ENCODE measurements at regions not wholly inside any gene's neighbourhood (a gene's known extent, or its start where the extent isn't known, plus 50 kb on each side); places are given as distances from the start of the nearest gene placed in this dataset.
A peak's percentile ranks its signal among the peaks of the same experiment; 100 is the strongest.

GRCh38 chr6:6885521-6886170, 222.1 kb upstream of the RREB1 start (continued):
- TF ChIP-seq, protein P1, sequence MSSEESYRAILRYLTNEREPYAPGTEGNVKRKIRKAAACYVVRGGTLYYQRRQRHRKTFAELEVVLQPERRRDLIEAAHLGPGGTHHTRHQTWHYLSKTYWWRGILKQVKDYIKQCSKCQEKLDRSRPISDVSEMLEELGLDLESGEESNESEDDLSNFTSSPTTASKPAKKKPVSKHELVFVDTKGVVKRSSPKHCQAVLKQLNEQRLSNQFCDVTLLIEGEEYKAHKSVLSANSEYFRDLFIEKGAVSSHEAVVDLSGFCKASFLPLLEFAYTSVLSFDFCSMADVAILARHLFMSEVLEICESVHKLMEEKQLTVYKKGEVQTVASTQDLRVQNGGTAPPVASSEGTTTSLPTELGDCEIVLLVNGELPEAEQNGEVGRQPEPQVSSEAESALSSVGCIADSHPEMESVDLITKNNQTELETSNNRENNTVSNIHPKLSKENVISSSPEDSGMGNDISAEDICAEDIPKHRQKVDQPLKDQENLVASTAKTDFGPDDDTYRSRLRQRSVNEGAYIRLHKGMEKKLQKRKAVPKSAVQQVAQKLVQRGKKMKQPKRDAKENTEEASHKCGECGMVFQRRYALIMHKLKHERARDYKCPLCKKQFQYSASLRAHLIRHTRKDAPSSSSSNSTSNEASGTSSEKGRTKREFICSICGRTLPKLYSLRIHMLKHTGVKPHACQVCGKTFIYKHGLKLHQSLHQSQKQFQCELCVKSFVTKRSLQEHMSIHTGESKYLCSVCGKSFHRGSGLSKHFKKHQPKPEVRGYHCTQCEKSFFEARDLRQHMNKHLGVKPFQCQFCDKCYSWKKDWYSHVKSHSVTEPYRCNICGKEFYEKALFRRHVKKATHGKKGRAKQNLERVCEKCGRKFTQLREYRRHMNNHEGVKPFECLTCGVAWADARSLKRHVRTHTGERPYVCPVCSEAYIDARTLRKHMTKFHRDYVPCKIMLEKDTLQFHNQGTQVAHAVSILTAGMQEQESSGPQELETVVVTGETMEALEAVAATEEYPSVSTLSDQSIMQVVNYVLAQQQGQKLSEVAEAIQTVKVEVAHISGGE (CRISPR knock-in tag; IDR thresholded peaks at IDR 0.05): 0 out of 6 replicates have a peak, but pooled peaks of 1 of the 3 experiments have one; percentile 9
- TF ChIP-seq TAL1 (IDR thresholded peaks at IDR 0.05) (no peak), MCM2 (IDR thresholded peaks at IDR 0.05; ENCODE audit: low read depth) (no peak), FOXP1 (CRISPR knock-in tag; IDR thresholded peaks at IDR 0.05) (peak; percentile 74; the same call in 1 of the 2 replicates), CXXC5 (CRISPR knock-in tag; IDR thresholded peaks at IDR 0.05) (peak; percentile 76), TAF1 (IDR thresholded peaks at IDR 0.05; ENCODE audit: control insufficient read depth, extremely low read depth, insufficient read depth, low read length, severe bottlenecking) (no peak), CREB3 (tag; conservative IDR thresholded peaks at IDR 0.05; ENCODE audit: low read depth) (no peak; the same call in 1 of the 2 replicates), ZNF76 (CRISPR knock-in tag; IDR thresholded peaks at IDR 0.05; ENCODE audit: borderline replicate concordance) (peak; percentile 75; the same call in 1 of the 2 replicates), PURB (CRISPR knock-in tag; IDR thresholded peaks at IDR 0.05; ENCODE audit: low read depth) (no peak), HINFP (tag; conservative IDR thresholded peaks at IDR 0.05; ENCODE audit: low read depth) (0 out of 2 replicates have a peak, but pooled peaks have one; percentile 25), FOXJ3 (CRISPR knock-in tag; IDR thresholded peaks at IDR 0.05) (no peak), RHOXF2B (CRISPR knock-in tag; conservative IDR thresholded peaks at IDR 0.05) (0 out of 2 replicates have a peak, but pooled peaks have one; percentile 75), ZNF696 (CRISPR knock-in tag; conservative IDR thresholded peaks at IDR 0.05) (no peak), ZNF316 (IDR thresholded peaks at IDR 0.05) (peak; percentile 82), ATF4 (CRISPR knock-in tag; IDR thresholded peaks at IDR 0.05) (peak; percentile 51; the same call in 1 of the 2 replicates)
- TF ChIP-seq, protein P2, sequence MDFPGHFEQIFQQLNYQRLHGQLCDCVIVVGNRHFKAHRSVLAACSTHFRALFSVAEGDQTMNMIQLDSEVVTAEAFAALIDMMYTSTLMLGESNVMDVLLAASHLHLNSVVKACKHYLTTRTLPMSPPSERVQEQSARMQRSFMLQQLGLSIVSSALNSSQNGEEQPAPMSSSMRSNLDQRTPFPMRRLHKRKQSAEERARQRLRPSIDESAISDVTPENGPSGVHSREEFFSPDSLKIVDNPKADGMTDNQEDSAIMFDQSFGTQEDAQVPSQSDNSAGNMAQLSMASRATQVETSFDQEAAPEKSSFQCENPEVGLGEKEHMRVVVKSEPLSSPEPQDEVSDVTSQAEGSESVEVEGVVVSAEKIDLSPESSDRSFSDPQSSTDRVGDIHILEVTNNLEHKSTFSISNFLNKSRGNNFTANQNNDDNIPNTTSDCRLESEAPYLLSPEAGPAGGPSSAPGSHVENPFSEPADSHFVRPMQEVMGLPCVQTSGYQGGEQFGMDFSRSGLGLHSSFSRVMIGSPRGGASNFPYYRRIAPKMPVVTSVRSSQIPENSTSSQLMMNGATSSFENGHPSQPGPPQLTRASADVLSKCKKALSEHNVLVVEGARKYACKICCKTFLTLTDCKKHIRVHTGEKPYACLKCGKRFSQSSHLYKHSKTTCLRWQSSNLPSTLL (IDR thresholded peaks at IDR 0.05): no peak
- TF ChIP-seq, protein P3, sequence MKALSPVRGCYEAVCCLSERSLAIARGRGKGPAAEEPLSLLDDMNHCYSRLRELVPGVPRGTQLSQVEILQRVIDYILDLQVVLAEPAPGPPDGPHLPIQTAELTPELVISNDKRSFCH (CRISPR knock-in tag; IDR thresholded peaks at IDR 0.05): no peak
- TF ChIP-seq, protein P3 (tag; IDR thresholded peaks at IDR 0.05): peak; percentile 96

All from K562 (cell line).